ENCODE measurements at regions not wholly inside any gene's neighbourhood (a gene's known extent, or its start where the extent isn't known, plus 50 kb on each side); places are given as distances from the start of the nearest gene placed in this dataset.

GRCh38 chr18:23342506-23342905, 110.6 kb upstream of the RIOK3 start:
- no peak for DNase-seq (ENCODE audit: low spot score)

DNA sequence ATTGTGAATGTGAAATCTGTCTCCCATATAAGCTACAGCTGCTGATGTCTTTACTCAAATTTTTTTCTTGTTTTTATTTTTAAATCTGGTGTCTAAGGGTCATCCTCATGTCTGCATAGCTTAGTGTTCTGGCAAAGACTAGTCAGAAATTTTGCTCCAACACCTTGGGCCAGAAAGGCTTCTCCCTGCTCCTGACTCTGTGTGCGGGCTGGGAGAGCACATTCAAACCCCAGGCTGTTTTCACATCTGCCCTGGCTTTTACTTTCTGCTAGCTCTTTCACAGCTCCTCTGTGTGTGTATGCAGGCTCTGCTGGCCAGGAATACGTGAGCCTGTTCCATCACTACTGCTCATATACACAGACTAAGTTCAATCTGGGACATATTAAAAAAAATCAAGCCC, 102.9 kb upstream of the RIOK3 start:
- DNase-seq (ENCODE audit: low spot score) = no peak

- no peak for DNase-seq (ENCODE audit: low spot score)
These were observed 101.6 kb upstream of the RIOK3 start for GRCh38 chr18:23351521-23351920.

DNA sequence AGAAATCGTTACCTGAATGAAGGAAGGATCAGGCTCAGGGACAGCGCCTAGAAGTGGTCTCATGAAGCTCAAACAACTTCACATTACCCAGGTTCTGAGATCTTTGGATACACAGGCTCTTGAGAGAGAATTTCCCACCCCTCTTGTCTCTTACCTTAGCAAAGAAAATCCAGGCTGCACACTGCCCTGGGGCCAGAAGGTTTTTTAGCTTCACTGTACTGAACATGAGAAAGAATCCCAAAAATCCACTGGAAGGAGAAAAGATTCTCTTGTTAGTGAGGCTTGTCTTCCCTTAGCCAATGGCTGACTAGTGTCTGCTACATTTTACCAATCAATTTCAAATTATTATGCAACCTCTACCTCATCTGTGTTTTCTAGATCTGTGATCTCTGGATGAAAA, 101.0 kb upstream of the RIOK3 start:
- DNase-seq (ENCODE audit: low spot score) = no peak

GRCh38 chr18:23353459-23353858, 99.6 kb upstream of the RIOK3 start:
- no peak for DNase-seq (ENCODE audit: low spot score)

DNA sequence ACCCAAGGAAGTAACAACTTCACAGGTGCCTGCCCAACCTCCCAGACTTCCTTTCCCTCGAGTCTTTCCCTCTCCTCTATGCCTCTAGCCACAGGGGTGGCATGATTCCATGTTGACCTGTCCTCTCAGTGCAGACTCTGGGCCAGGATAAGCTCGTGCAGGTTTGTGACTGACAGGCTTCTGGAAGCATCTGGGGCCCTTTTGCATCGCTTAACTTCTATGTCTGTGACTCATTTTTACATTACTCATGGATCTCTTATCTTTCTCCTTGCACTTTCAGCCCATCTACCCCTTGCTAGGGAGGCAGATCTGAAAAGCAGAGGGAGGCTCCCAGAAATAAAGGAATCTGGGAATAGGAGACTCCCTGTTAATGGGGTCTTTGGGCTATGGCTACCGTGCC, 98.5 kb upstream of the RIOK3 start:
- no peak for DNase-seq (ENCODE audit: low spot score)

GRCh38 chr18:23355206-23355605, 97.9 kb upstream of the RIOK3 start:
- no peak for DNase-seq (ENCODE audit: low spot score)

GRCh38 chr18:23356424-23356823, 96.7 kb upstream of the RIOK3 start:
- no peak for DNase-seq (ENCODE audit: low spot score)

DNA sequence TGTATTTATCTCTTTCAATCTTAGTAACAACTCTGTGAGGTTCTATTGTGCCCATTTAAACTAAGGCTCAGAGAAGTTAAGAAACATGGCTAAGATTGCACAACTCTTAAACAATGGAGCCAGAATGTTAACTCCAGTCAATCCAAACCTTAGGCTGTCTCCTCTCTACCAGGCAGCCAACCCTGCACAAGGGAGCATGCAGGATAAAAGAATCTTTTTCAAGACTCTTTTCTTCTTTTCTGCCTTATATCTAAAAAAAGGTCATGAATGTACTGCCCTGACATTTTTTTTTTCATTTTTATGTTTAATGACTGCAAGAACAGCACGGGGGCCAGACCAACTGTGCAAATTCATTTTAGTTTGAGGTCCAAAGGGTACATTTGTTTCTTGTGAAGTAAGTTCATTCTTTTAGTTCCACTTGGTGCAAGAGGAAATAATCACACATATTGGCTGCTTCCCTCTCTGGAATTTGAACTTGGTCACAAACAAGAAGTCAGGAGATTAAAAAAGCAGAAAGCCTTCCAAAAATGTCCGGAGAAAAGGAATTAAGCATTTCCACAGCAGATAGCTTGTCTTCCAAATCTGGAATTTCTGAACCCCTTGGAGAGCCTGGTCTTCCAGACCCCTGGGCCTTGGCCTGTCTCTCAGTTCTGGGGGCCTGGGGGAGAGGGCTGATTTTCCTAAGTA, 96.0 kb upstream of the RIOK3 start:
- no peak for DNase-seq (ENCODE audit: low spot score)

- peak; percentile 61 for DNase-seq (ENCODE audit: low spot score)
These were observed 95.0 kb upstream of the RIOK3 start for GRCh38 chr18:23357996-23358594.

- no peak for DNase-seq (ENCODE audit: low spot score)
These were observed 93.7 kb upstream of the RIOK3 start for GRCh38 chr18:23359421-23359820.

DNA sequence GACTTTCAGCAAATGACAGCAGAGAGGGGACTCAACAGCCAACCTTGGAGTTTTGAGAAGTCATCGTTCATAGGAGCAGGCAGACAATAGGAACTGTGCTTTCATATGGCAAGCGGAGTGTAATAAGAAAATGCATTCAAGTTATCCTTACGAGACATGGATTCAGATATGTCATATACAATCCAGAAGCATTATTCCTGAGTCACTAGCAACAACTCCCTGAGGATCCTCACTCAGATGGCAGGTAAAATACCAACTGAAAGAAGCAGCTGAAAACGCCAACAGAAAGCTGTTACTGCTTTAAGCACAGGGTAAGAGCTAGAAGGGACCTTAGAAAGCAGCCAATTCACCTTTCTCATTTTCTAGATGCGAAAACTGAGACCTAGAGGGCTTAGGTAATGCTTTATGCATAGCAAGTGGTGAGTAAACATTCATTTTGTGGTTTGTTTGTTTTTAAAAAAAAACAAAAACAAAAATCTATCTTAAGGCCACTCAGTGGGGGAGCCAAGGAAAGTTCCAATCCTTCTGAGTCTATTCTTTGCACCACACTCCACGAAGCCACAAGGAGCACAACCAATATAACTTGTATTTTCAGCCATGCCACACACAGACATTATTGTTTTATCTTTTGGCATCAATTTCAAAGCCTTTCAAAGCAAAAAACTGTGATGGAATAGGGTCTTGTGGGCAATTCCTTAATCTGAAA, 89.1 kb upstream of the RIOK3 start:
- DNase-seq (ENCODE audit: low spot score) = no peak

DNA sequence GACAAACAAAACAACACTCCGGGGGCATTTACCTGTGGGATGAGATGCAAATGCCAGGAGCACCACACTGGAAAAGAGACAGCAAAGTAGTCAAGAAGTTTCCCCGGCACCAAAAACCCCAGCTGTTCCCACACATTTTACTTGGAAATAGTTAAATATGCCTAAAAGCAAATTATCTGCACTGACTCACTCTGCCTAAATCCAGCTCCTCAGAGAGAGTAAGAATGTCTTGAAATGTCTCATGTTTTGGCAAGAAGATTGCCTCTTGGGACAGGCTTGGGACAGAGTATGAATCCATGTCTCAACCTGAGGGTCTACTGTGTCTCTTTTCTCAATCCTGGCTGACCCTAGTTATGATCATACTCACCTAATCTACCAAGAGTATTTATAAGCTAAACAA, 87.5 kb upstream of the RIOK3 start:
- DNase-seq (ENCODE audit: low spot score) = no peak

DNA sequence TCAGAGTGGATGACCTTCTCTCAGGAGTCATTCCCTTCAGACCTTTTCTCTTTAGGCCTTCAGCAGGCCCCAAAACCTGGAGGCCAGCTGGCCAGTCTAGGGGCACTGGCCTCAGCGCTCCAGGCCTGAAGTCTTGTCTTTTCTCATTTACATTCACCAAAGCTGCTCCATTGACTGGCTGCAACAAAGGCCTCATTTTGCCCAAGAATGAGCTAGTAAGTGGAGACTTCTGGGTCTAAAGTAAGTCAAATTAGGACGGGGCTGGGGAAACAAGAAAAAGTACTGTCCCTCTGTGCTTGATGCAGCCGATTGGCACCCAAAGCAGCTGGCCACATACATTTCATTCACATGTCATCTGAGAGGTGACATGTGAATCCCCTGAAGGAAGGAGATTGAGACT, 83.8 kb upstream of the RIOK3 start:
- no peak for DNase-seq (ENCODE audit: low spot score)

GRCh38 chr18:23373570-23373969, 79.5 kb upstream of the RIOK3 start:
- no peak for DNase-seq (ENCODE audit: low spot score)

GRCh38 chr18:23377669-23378301, 75.3 kb upstream of the RIOK3 start:
- DNase-seq (ENCODE audit: low spot score) = no peak

- DNase-seq (ENCODE audit: low spot score) = no peak
These were observed 74.8 kb upstream of the RIOK3 start for GRCh38 chr18:23378302-23378686.

DNA sequence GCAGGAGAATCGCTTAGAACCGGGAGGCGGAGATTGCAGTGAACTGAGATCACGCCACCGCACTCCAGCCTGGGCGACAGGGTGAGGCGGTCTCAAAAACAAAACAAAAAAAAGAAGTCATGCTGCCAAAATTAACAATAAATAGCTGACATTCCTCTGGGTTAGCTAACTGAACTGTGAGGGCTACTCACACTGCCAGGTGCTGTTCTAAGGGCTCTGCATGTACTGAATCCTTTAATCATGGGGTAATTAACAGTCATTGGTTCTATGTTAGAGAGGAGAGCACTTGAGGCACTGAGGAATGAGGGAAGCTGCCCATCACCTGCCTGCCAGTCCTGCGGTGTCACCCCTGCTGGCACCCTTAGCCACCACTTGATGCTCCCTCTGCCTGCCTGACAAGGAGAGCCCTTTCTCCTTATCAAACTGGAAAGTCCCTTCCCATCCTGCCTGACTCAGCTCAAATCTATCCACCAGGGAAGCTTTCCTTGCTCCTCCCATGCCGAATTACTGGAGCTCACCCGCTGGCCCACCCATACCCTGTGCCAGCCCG, 73.0 kb upstream of the RIOK3 start:
- DNase-seq (ENCODE audit: low spot score) = no peak

- DNase-seq (ENCODE audit: low spot score) = no peak
These were observed 72.3 kb upstream of the RIOK3 start for GRCh38 chr18:23380817-23381216.

- no peak for DNase-seq (ENCODE audit: low spot score)
These were observed 69.6 kb upstream of the RIOK3 start for GRCh38 chr18:23383494-23383893.

DNA sequence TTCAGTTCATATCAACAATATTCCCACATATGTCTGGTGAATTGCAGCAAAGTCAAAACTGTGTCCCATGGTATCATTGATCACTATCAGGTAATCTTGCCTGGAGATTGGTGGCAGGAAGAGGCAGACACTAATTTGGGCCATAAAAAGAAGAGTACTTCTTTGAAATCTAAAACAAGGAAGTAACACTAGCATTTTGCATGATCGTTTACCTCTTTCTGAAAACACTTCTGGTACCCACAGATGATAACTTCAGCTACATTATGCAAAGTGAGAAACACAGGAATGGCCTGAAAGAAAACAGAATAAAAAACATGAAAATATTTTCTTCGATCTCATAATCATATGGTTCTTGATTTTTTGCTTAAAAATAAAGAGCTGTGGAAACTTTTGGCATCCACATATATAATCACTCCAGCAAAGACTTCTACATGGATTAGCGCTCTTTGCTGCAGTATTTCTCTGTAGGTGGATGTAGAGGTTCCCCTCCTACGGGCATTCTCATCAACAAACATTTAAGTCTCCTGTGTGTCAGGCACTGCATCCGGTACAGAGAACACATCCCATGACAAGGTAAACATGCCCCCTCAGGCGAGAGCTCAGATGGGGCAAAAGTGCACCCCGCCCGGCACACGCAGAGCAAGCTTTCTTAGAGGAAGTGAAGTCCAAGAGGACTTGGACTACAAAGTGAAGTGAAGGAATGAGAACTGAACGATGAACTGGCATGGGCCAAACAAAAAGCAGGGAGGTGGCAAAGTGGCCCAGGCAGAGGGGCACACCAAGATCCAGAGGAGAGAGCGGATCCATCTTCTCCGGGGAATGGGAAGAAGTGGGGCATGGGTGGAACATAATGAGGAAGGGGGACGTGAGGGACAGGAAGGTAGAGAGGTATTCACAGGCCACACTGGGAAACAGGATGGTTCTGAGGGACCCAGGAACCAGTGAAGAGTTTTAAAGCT, 68.0 kb upstream of the RIOK3 start:
- no peak for DNase-seq (ENCODE audit: low spot score)
